GM18517 (cell line): ENCODE measurements at regions not wholly inside any gene's neighbourhood (a gene's known extent, or its start where the extent isn't known, plus 50 kb on each side); places are given as distances from the start of the nearest gene placed in this dataset.

Source experiments
- ATAC-seq: cut with Tn5 transposase; IDR thresholded peaks from one replicate; pipeline ENCODE4 v1.9.1; 2021; ENCODE audit warnings: mild to moderate bottlenecking, moderate library complexity; ENCODE audit not compliant: unreplicated experiment

GRCh38 chr16:72425571-72426341 lies 253.8 kb upstream of the PMFBP1 start:
- ATAC-seq: no peak

GRCh38 chr16:72424757-72425156 lies 252.8 kb upstream of the PMFBP1 start:
- ATAC-seq: no peak

- ATAC-seq: no peak
Observed at GRCh38 chr16:72422308-72422897, 250.4 kb upstream of the PMFBP1 start.

GRCh38 chr16:72419638-72420037 lies 247.7 kb upstream of the PMFBP1 start:
- ATAC-seq: no peak

- ATAC-seq: no peak
Observed at GRCh38 chr16:72415379-72415778, 243.4 kb upstream of the PMFBP1 start.

GRCh38 chr16:72410492-72410891 lies 238.5 kb upstream of the PMFBP1 start:
- no peak for ATAC-seq

- no peak for ATAC-seq
Observed at GRCh38 chr16:72409423-72409822, 237.5 kb upstream of the PMFBP1 start.

- no peak for ATAC-seq
Observed at GRCh38 chr16:72406390-72406789, 234.4 kb upstream of the PMFBP1 start.

GRCh38 chr16:72404299-72404698 lies 232.3 kb upstream of the PMFBP1 start:
- ATAC-seq: no peak

GRCh38 chr16:72401084-72401361 lies 229.1 kb upstream of the PMFBP1 start:
- ATAC-seq: no peak

- no peak for ATAC-seq
Observed at GRCh38 chr16:72400257-72401083, 228.5 kb upstream of the PMFBP1 start.

- no peak for ATAC-seq
Observed at GRCh38 chr16:72399811-72400210, 227.9 kb upstream of the PMFBP1 start.

- no peak for ATAC-seq
Observed at GRCh38 chr16:72397876-72398275, 225.9 kb upstream of the PMFBP1 start.

- no peak for ATAC-seq
Observed at GRCh38 chr16:72394526-72394925, 222.6 kb upstream of the PMFBP1 start.

- no peak for ATAC-seq
Observed at GRCh38 chr16:72389791-72390190, 217.8 kb upstream of the PMFBP1 start.

- no peak for ATAC-seq
Observed at GRCh38 chr16:72388007-72388406, 216.1 kb upstream of the PMFBP1 start.

- ATAC-seq: no peak
Observed at GRCh38 chr16:72384651-72385050, 212.7 kb upstream of the PMFBP1 start.

- ATAC-seq: no peak
Observed at GRCh38 chr16:72380283-72380682, 208.3 kb upstream of the PMFBP1 start.

- no peak for ATAC-seq
Observed at GRCh38 chr16:72373201-72373600, 201.2 kb upstream of the PMFBP1 start.

- ATAC-seq: no peak
Observed at GRCh38 chr16:72372087-72373045, 200.4 kb upstream of the PMFBP1 start.
